ENCODE measurements at regions not wholly inside any gene's neighbourhood (a gene's known extent, or its start where the extent isn't known, plus 50 kb on each side); places are given as distances from the start of the nearest gene placed in this dataset.

GRCh38 chr1:95916616-95917015, 682.6 kb downstream of the RWDD3 start:
- in situ Hi-C loops (cut with MboI; ENCODE audit: low pct_unique_long_range_greater_than_20kb, low sequenced_read_pairs, unreplicated experiment) = no loop called here

GRCh38 chr1:95924684-95925083, 690.7 kb downstream of the RWDD3 start:
- in situ Hi-C loops (cut with MboI; ENCODE audit: low pct_unique_long_range_greater_than_20kb, low sequenced_read_pairs, unreplicated experiment) = no loop called here

More at GRCh38 chr1:95916616-95917015, 682.6 kb downstream of the RWDD3 start:
- peak; percentile 33 for TF ChIP-seq CTCF (IDR thresholded peaks at IDR 0.05; ENCODE audit: extremely low read depth, insufficient read depth, missing control alignments)
- DNase-seq (ENCODE audit: low spot score) = no peak

GRCh38 chr1:95926331-95926730, 692.3 kb downstream of the RWDD3 start:
- no peak for DNase-seq (ENCODE audit: low spot score)
- in situ Hi-C loops (cut with MboI; ENCODE audit: low pct_unique_long_range_greater_than_20kb, low sequenced_read_pairs, unreplicated experiment) = no loop called here
- no peak for TF ChIP-seq CTCF (IDR thresholded peaks at IDR 0.05; ENCODE audit: extremely low read depth, insufficient read depth, missing control alignments)

More at GRCh38 chr1:95924684-95925083, 690.7 kb downstream of the RWDD3 start:
- DNase-seq (ENCODE audit: low spot score) = no peak
- TF ChIP-seq CTCF (IDR thresholded peaks at IDR 0.05; ENCODE audit: extremely low read depth, insufficient read depth, missing control alignments) = no peak

- no peak for DNase-seq (ENCODE audit: low spot score)
- in situ Hi-C loops (cut with MboI; ENCODE audit: low pct_unique_long_range_greater_than_20kb, low sequenced_read_pairs, unreplicated experiment) = no loop called here
- TF ChIP-seq CTCF (IDR thresholded peaks at IDR 0.05; ENCODE audit: extremely low read depth, insufficient read depth, missing control alignments) = no peak
These were observed 693.1 kb downstream of the RWDD3 start for GRCh38 chr1:95927061-95927460.

GRCh38 chr1:95935719-95936118, 701.7 kb downstream of the RWDD3 start:
- in situ Hi-C loops (cut with MboI; ENCODE audit: low pct_unique_long_range_greater_than_20kb, low sequenced_read_pairs, unreplicated experiment) = no loop called here
- DNase-seq (ENCODE audit: low spot score) = no peak
- no peak for TF ChIP-seq CTCF (IDR thresholded peaks at IDR 0.05; ENCODE audit: extremely low read depth, insufficient read depth, missing control alignments)

GRCh38 chr1:95941121-95941798, 707.2 kb downstream of the RWDD3 start:
- no peak for TF ChIP-seq CTCF (IDR thresholded peaks at IDR 0.05; ENCODE audit: extremely low read depth, insufficient read depth, missing control alignments)
- DNase-seq (ENCODE audit: low spot score) = no peak
- in situ Hi-C loops (cut with MboI; ENCODE audit: low pct_unique_long_range_greater_than_20kb, low sequenced_read_pairs, unreplicated experiment) = no loop called here
